ENCODE measurements at regions not wholly inside any gene's neighbourhood (a gene's known extent, or its start where the extent isn't known, plus 50 kb on each side); places are given as distances from the start of the nearest gene placed in this dataset.

DNA sequence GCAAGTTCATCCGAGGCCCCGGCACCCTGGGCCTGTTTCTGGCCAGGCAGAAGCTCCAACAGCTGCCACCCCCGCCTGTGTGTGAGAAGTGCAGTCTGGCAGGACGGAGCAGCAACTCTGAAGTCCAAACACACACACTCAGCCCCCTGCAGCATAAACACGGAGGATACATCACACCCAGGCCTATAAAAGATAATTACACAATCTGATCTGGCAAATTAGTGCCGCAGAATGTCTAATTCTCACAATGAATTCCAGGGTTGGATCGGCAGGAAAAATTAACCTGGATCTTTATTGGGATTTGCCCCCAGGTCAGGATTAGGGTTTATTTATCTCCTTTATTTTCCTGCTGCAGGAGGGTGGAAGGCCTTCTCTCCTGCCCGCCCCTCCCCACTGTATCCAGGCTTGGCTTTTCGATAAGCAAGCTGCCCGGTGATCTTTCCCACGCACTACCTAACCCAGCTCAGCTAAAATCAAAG lies 311.4 kb downstream of the SOX9 start:
- DNase-seq (ENCODE audit: low read depth, low spot score): no peak
- TF ChIP-seq, protein P1, sequence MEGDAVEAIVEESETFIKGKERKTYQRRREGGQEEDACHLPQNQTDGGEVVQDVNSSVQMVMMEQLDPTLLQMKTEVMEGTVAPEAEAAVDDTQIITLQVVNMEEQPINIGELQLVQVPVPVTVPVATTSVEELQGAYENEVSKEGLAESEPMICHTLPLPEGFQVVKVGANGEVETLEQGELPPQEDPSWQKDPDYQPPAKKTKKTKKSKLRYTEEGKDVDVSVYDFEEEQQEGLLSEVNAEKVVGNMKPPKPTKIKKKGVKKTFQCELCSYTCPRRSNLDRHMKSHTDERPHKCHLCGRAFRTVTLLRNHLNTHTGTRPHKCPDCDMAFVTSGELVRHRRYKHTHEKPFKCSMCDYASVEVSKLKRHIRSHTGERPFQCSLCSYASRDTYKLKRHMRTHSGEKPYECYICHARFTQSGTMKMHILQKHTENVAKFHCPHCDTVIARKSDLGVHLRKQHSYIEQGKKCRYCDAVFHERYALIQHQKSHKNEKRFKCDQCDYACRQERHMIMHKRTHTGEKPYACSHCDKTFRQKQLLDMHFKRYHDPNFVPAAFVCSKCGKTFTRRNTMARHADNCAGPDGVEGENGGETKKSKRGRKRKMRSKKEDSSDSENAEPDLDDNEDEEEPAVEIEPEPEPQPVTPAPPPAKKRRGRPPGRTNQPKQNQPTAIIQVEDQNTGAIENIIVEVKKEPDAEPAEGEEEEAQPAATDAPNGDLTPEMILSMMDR (IDR thresholded peaks at IDR 0.05; ENCODE audit: low read depth, low read length): no peak
- H3K4me3 ChIP-seq (ENCODE audit: low read depth, low read length): no peak overlapping the region
- in situ Hi-C loops (cut with HindIII; ENCODE audit: low sequenced_read_pairs): no loop called here

DNA sequence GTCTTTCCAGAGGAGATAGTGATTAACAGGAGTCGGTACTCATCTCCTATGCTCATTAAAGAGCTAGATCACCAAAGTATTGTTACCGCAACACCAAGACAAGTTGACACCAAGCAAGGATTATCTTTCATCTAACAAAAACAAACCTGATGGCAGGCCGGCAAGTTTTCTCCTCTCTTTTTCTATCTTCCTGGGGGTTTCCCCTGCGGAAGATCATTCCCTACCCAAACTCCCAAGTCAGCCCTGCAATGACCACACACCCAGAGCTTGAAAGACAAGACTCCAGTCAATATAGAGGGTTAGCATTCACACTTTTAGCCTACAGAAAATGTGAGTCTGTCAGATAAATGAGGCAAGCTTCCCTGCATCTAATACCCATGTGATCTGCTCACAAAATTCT lies 312.1 kb downstream of the SOX9 start:
- in situ Hi-C loops (cut with HindIII; ENCODE audit: low sequenced_read_pairs): no loop called here
- DNase-seq (ENCODE audit: low read depth, low spot score): no peak
- H3K4me3 ChIP-seq (ENCODE audit: low read depth, low read length): no peak overlapping the region
- TF ChIP-seq, protein P1 (IDR thresholded peaks at IDR 0.05; ENCODE audit: low read depth, low read length): no peak

DNA sequence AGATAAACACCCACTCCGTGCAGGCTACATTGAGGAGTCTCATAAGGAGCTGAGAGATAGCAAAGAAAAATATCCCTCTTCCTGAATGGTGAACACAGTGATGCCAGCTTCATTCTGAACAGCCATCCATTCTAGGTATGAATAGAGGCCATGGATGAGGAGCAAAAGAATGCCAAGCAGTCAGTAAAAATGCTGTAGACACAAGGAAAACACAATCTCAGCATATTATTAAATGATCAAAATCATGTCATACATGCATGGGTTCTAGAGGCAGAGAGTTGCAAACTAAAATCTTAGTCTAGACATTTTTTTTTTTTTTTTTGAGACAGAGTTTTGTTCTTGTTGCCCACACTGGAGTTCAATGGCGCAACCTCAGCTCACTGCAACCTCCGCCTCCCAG lies 313.0 kb downstream of the SOX9 start:
- TF ChIP-seq, protein P1 (IDR thresholded peaks at IDR 0.05; ENCODE audit: low read depth, low read length): no peak
- no peak overlapping the region for H3K4me3 ChIP-seq (ENCODE audit: low read depth, low read length)
- in situ Hi-C loops (cut with HindIII; ENCODE audit: low sequenced_read_pairs): no loop called here
- DNase-seq (ENCODE audit: low read depth, low spot score): no peak

DNA sequence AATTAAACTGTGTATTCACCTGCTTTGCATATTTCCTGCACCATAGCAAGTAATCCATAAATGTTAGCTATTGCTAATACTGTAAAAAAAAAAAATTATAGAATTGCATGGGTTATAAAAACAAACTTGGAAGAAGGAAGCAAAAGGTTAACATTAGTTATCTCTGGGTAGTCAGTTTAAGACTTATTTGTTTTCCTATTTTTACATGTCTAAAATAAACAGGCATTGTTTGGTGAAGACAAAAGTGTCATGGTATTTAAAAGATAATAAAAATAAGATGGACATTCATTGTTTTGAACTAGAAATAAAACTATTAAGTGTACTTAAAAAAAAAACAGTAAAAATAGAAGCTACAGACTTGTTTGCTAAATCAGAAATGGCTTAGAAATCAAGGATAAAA lies 313.8 kb downstream of the SOX9 start:
- TF ChIP-seq, protein P1 (IDR thresholded peaks at IDR 0.05; ENCODE audit: low read depth, low read length): no peak
- no peak overlapping the region for H3K4me3 ChIP-seq (ENCODE audit: low read depth, low read length)
- in situ Hi-C loops (cut with HindIII; ENCODE audit: low sequenced_read_pairs): no loop called here
- no peak for DNase-seq (ENCODE audit: low read depth, low spot score)

DNA sequence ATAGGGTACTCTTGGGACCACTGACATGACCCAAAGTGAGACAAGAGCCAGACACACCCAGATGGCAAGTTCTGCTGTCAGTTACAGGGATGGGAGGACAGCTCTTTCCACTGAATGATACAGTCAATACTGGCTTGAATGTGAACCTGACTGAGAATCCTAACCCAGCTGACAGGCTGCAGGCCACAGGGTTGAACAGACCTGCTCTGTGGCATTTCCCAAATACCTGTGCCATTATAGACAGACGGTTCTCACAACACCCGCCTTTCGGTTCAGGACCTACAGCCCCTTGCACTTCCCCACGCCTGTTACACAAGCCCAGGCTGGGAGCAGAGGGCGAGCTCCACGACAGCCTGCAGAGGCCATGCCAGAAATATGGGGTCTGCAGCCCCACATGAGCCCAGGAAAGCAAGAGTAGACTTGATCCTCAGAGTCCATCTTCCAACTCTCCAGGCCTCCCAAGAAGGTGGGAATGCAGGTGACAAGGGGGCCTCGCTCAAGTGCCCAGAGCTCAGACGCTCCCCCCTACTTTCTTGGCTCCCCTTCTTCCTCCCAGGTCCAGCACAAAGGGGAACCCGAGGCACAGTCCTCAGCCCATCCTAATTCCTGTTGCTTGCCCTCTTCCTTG lies 314.3 kb downstream of the SOX9 start:
- DNase-seq (ENCODE audit: low read depth, low spot score): no peak
- no peak overlapping the region for H3K4me3 ChIP-seq (ENCODE audit: low read depth, low read length)
- in situ Hi-C loops (cut with HindIII; ENCODE audit: low sequenced_read_pairs): no loop called here
- TF ChIP-seq, protein P1 (IDR thresholded peaks at IDR 0.05; ENCODE audit: low read depth, low read length): no peak

DNA sequence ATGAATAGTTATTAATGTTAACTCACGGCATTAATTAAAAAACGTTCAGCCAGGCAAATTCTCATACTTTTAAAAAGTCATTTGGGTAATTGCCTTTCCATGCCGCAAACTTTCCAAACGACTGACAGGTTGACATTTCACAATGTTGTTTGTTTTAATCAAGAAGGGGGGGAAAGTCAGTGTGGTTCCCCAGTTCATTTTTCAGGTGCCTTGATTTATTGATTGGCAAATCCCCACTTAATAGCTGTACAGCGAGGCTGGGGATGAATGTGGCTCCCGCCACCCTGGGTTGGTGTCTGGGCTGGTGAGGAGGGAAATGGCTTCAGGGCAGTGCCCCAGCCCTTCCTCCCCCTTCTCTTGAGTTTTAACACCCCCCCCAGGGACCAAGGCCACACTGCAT lies 318.0 kb downstream of the SOX9 start:
- no peak for DNase-seq (ENCODE audit: low read depth, low spot score)
- TF ChIP-seq, protein P1 (IDR thresholded peaks at IDR 0.05; ENCODE audit: low read depth, low read length): no peak
- H3K4me3 ChIP-seq (ENCODE audit: low read depth, low read length): no peak overlapping the region
- in situ Hi-C loops (cut with HindIII; ENCODE audit: low sequenced_read_pairs): no loop called here
